ENCODE measurements at regions not wholly inside any gene's neighbourhood (a gene's known extent, or its start where the extent isn't known, plus 50 kb on each side); places are given as distances from the start of the nearest gene placed in this dataset.
"Not testable (repeated sequence)": the region's sequence is repeated elsewhere in the genome, so short reads cannot be mapped to it uniquely, and the experiment has no call there.

GRCh38 chr13:48875047-48875446 lies 100.7 kb upstream of the FNDC3A start:
- no peaks in the 10 kb centered on the region for H3K9me3 ChIP-seq (replicated peaks)
- H3K4me3 ChIP-seq, result no peak overlapping the region
- 0 out of 2 replicates have a peak, but pooled peaks cover 4% of the 10 kb centered on the region for H3K4me1 ChIP-seq
- no peaks in the 10 kb centered on the region for H3K27me3 ChIP-seq
- no peaks in the 10 kb centered on the region for H3K36me3 ChIP-seq
- no peak for DNase-seq
- H3K27ac ChIP-seq, result no peak overlapping the region

GRCh38 chr13:48876289-48876688 lies 99.4 kb upstream of the FNDC3A start:
- Histone ChIP-seq H3K4me3 (no peak overlapping the region), H3K27me3 (no peaks in the 10 kb centered on the region), H3K27ac (no peak overlapping the region), H3K4me1 (0 out of 2 replicates have a peak, but pooled peaks cover 4% of the 10 kb centered on the region), H3K36me3 (no peaks in the 10 kb centered on the region), H3K9me3 (replicated peaks) (no peaks in the 10 kb centered on the region)
- no peak for DNase-seq

DNA sequence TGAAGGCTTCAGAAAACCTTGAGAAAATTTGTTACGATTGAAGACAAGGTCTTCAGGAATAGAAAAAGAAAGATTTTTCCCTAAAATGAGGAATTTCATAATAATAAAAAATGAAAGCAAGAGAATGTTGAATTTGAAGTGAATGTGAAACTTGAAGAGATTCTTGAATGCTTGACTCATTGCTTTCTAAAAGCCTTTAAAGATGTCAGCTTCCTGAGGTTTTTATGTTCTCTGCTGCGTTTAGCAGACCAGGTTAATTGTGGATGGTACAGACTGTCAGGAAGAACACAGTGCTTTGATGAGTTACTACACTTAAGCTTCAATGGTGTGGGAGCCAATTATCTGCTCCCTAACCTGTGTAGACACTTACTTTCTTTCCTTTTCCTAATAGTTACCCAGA lies 96.3 kb upstream of the FNDC3A start:
- Histone ChIP-seq H3K27ac (no peak overlapping the region), H3K4me3 (no peak overlapping the region), H3K4me1 (no peaks in the 10 kb centered on the region), H3K36me3 (no peaks in the 10 kb centered on the region), H3K9me3 (replicated peaks) (no peaks in the 10 kb centered on the region), H3K27me3 (no peaks in the 10 kb centered on the region)
- no peak for DNase-seq

GRCh38 chr13:48879854-48880253 lies 95.9 kb upstream of the FNDC3A start:
- H3K36me3 ChIP-seq, result no peaks in the 10 kb centered on the region
- no peaks in the 10 kb centered on the region for H3K9me3 ChIP-seq (replicated peaks)
- H3K27me3 ChIP-seq, result no peaks in the 10 kb centered on the region
- no peaks in the 10 kb centered on the region for H3K4me1 ChIP-seq
- no peak overlapping the region for H3K4me3 ChIP-seq
- H3K27ac ChIP-seq, result no peak overlapping the region
- no peak for DNase-seq

GRCh38 chr13:48883786-48884185 lies 91.9 kb upstream of the FNDC3A start:
- H3K27me3 ChIP-seq; H3K27ac ChIP-seq; DNase-seq; H3K36me3 ChIP-seq; H3K9me3 ChIP-seq (replicated peaks); H3K4me3 ChIP-seq; H3K4me1 ChIP-seq: not testable (repeated sequence)

- no peak for DNase-seq
- H3K27me3 ChIP-seq, result no peaks in the 10 kb centered on the region
- no peaks in the 10 kb centered on the region for H3K9me3 ChIP-seq (replicated peaks)
- no peak overlapping the region for H3K27ac ChIP-seq
- H3K4me3 ChIP-seq, result no peak overlapping the region
- no peaks in the 10 kb centered on the region for H3K36me3 ChIP-seq
- no peaks in the 10 kb centered on the region for H3K4me1 ChIP-seq
Observed at GRCh38 chr13:48885027-48885395, 90.7 kb upstream of the FNDC3A start.

DNA sequence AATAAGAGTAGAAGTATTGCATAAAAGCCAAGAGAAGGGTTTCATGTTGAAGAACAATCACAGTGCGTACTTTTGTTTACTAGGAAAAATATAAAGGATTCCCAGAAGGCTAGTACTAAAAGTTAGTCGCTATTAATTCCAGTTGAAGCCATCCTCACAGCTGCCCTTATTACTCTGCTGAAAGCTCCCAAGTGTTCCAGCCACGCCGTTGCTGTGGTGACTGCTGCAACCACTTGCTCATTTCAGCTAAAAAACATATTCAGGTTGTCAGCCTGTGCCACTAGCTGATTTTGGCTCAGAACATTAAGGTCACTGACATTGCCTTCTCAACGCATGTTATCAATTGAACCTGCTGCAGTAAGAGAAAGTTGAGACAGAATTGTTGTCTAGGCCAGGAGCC lies 87.1 kb upstream of the FNDC3A start:
- Histone ChIP-seq H3K9me3 (replicated peaks) (no peaks in the 10 kb centered on the region), H3K36me3 (no peaks in the 10 kb centered on the region), H3K27ac (no peak overlapping the region), H3K27me3 (no peaks in the 10 kb centered on the region), H3K4me1 (peaks cover 10% of the 10 kb centered on the region; the same call in 1 of the 2 replicates), H3K4me3 (no peak overlapping the region)
- no peak for DNase-seq

GRCh38 chr13:48890391-48890790 lies 85.3 kb upstream of the FNDC3A start:
- Histone ChIP-seq H3K27ac (no peak overlapping the region), H3K4me1 (peaks cover 10% of the 10 kb centered on the region; the same call in 1 of the 2 replicates), H3K9me3 (replicated peaks) (no peaks in the 10 kb centered on the region), H3K4me3 (no peak overlapping the region), H3K36me3 (no peaks in the 10 kb centered on the region), H3K27me3 (no peaks in the 10 kb centered on the region)
- no peak for DNase-seq

DNA sequence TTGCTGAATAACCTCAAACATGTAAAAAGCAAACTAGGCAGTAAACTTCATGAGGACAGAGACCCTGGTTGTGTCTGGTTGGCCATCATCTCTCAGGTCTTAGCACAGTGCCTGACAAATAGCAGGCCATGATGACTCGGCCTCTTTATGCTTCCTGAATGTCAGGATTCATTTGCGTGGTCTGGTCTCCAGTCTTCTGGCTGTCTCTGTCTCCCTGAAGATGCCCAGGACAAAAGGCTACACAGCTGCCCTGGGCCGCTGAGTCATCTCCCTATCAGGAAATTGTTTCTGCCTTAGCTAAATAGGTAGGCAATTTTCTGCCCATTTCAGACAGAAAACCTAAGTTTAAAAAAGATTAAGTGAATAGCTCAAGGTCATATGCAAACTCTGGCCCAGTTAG lies 84.1 kb upstream of the FNDC3A start:
- H3K9me3 ChIP-seq (replicated peaks), result no peaks in the 10 kb centered on the region
- H3K27me3 ChIP-seq, result no peaks in the 10 kb centered on the region
- H3K36me3 ChIP-seq, result no peaks in the 10 kb centered on the region
- peaks cover 10% of the 10 kb centered on the region; the same call in 1 of the 2 replicates for H3K4me1 ChIP-seq
- no peak overlapping the region for H3K4me3 ChIP-seq
- peak overlapping the region; percentile 48 for H3K27ac ChIP-seq
- peak; percentile 45 to 51 for DNase-seq

DNA sequence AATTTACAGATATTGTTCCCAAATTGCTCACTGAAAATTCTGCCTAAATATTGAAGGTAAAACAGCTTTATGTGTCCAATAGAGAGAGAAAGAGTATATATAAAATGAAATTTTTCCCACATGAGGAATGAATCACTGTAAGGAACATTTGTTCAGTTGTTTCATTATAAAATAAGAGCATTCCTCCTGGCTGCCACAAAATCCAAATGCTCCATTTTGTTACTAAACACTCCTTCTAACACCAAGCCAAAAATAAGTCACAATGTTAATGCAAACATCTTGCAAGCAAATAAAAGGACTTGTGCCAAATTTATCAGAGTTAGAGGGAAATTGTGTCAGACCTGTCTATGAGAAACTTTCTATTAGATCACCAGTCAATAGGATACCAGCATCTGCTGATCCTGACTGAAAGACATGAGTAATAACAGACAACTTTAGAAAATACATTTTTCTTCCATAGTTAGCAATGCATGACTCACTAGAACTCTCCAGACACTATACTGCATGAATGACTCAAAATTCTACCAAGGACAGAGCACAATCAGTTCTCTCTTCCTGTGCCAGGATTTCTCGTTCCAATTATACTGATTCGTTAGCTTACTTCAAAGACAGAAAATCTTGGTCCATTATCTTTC lies 83.5 kb upstream of the FNDC3A start:
- no peaks in the 10 kb centered on the region for H3K36me3 ChIP-seq
- DNase-seq, result peak in 1 of 2 experiments; percentile 2

GRCh38 chr13:48892688-48893075 lies 83.0 kb upstream of the FNDC3A start:
- Histone ChIP-seq H3K36me3 (no peaks in the 10 kb centered on the region), H3K9me3 (replicated peaks) (no peaks in the 10 kb centered on the region), H3K27me3 (no peaks in the 10 kb centered on the region), H3K4me1 (peaks cover 10% of the 10 kb centered on the region; the same call in 1 of the 2 replicates), H3K4me3 (no peak overlapping the region), H3K27ac (peak overlapping the region; percentile 48; the same call in 1 of the 2 replicates)
- no peak for DNase-seq

More for the DNA sequence above, 83.5 kb upstream of the FNDC3A start:
- Histone ChIP-seq H3K27me3 (no peaks in the 10 kb centered on the region), H3K4me3 (no peak overlapping the region), H3K9me3 (replicated peaks) (no peaks in the 10 kb centered on the region), H3K27ac (peak overlapping the region; percentile 48), H3K4me1 (peaks cover 10% of the 10 kb centered on the region; the same call in 1 of the 2 replicates)

DNA sequence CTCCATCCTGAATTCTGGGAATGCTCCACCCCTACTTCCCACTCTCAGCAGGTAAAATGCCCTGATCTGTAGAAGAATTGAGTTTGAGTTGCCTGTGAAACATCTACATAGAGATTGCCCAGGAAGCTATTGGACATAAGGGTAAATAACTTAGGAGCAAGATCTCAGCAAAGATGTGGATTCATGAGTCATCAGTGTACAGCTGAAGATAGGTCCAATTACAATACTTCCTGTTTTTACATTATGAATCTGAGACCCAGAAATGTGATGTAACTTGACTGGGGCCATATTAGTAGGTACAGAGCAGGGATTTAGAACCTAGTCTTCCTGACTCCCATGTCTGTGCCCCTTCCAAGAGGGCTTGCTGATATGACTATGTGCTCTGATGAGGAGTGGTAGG lies 79.4 kb upstream of the FNDC3A start:
- Histone ChIP-seq H3K27me3 (no peaks in the 10 kb centered on the region), H3K36me3 (no peaks in the 10 kb centered on the region), H3K4me1 (peaks cover 6% of the 10 kb centered on the region; the same call in 1 of the 2 replicates), H3K27ac (no peak overlapping the region), H3K9me3 (replicated peaks) (no peaks in the 10 kb centered on the region), H3K4me3 (no peak overlapping the region)
- DNase-seq, result peak in 1 of 2 experiments; percentile 12

DNA sequence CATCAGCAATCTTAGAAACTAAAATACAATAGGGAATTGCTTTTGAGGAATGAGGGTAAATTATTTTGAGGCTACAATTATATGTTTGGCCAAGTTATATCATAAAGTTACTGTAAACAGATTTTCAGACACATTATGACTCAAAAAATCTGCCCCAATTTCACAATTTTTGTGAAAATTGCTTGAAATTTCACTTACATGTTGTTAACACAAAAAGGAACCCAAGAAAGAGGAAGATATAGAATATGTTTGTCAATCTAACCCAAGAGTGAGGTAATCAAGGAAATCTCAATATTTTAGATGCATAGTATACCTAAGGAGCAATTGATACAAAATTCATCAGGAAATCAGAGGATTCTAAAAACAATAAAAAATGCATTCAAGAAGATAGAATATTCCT lies 73.9 kb upstream of the FNDC3A start:
- H3K4me3 ChIP-seq, result no peak overlapping the region
- H3K4me1 ChIP-seq, result no peaks in the 10 kb centered on the region
- H3K27me3 ChIP-seq, result no peaks in the 10 kb centered on the region
- no peaks in the 10 kb centered on the region for H3K9me3 ChIP-seq (replicated peaks)
- DNase-seq, result no peak
- no peak overlapping the region for H3K27ac ChIP-seq
- no peaks in the 10 kb centered on the region for H3K36me3 ChIP-seq

DNA sequence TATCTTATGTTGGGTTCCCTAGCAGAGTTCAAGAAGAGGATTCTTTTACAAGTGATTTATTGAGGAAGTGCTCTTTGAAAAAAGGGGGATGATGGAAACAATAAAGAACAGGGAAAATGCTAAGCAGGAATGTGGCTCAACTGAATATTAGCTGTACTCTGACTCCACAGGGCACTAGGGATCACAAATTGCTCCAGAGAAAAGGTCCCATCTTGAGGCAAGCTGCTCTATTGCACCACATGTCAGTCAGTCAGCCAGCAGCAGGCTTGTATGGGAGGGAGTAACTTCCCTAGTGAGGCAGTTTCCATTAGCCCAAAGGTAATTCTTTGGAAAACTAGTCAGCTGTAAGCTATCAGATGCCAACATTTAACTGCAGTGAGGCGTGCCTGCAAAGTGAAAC lies 73.3 kb upstream of the FNDC3A start:
- no peaks in the 10 kb centered on the region for H3K36me3 ChIP-seq
- H3K4me3 ChIP-seq, result no peak overlapping the region
- H3K27ac ChIP-seq, result no peak overlapping the region
- no peaks in the 10 kb centered on the region for H3K27me3 ChIP-seq
- H3K4me1 ChIP-seq, result no peaks in the 10 kb centered on the region
- no peak for DNase-seq
- H3K9me3 ChIP-seq (replicated peaks), result no peaks in the 10 kb centered on the region

- H3K4me3 ChIP-seq, result no peak overlapping the region
- no peaks in the 10 kb centered on the region for H3K4me1 ChIP-seq
- H3K36me3 ChIP-seq, result no peaks in the 10 kb centered on the region
- H3K27me3 ChIP-seq, result no peaks in the 10 kb centered on the region
- no peak overlapping the region for H3K27ac ChIP-seq
- no peak for DNase-seq
- H3K9me3 ChIP-seq (replicated peaks), result no peaks in the 10 kb centered on the region
Observed at GRCh38 chr13:48904668-48905290, 70.9 kb upstream of the FNDC3A start.

DNA sequence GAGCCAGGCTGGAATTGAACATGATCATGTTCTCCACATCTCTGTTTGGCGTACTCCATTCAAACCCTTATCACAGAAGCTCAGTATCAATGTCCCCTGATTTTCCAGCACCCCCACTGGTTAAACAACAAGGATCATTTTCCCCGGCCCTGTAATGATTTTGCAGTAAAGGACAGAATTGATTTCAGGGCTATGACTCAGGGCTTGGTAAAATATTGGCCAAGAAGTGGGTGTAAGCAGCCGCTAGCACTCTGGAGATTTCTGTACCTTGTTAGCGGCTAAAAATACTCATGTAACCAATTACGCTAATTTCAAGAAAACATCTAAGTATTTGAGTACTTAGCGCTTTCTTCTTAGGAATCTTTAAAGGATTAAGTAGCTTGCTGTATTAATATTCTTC lies 69.5 kb upstream of the FNDC3A start:
- H3K4me3 ChIP-seq, result no peak overlapping the region
- no peaks in the 10 kb centered on the region for H3K27me3 ChIP-seq
- no peaks in the 10 kb centered on the region for H3K4me1 ChIP-seq
- no peak for DNase-seq
- H3K9me3 ChIP-seq (replicated peaks), result no peaks in the 10 kb centered on the region
- H3K36me3 ChIP-seq, result no peaks in the 10 kb centered on the region
- H3K27ac ChIP-seq, result no peak overlapping the region
